COR-L47 (cell line): ENCODE measurements at regions not wholly inside any gene's neighbourhood (a gene's known extent, or its start where the extent isn't known, plus 50 kb on each side); places are given as distances from the start of the nearest gene placed in this dataset.
A peak's percentile ranks its signal among the peaks of the same experiment; 100 is the strongest.

ENCODE experiments used
- DNase-seq: peaks from one replicate; lab custom pipeline; 2025; lab: John Stamatoyannopoulos, UW

DNA sequence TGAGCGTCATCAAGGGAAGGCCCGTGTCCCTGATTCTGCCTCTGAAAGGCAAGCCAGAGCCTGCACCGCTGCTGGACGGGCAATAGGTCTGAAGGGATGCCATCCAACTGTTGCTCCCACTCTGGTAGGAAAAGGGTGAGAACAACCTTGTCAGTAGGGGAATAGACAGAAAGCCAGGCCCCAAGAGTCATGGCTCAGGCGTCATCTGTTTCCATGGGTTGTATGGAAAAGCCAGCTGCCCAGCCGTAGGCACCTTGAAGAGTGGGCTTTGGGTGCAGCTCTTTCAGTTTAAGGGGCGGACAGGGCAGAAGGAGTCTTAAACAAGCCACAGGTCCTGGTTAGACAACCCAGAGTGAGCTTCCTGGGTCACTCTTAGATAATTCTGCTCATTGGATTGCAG lies 66.5 kb downstream of the RNF6 start:
- DNase-seq = no peak

DNA sequence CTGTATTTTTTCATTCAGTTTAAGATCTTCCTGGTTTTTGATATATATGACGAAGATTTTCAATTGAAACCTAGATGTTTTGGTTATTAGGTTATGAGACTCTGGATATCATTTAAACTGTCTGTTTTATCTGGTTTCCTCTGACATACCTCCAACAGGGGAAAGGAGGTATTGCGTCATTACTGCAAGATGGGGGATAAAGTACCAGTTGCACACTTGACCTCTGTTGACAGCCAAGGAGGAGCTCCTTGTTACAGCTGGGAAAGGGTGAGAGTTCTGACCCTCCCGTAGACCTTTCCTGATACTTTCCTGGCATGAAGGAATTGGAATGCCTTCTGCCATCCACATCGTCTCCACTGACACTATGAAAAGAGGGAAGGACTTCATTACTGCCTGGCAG lies 82.0 kb upstream of the SHISA2 start:
- DNase-seq = no peak

DNA sequence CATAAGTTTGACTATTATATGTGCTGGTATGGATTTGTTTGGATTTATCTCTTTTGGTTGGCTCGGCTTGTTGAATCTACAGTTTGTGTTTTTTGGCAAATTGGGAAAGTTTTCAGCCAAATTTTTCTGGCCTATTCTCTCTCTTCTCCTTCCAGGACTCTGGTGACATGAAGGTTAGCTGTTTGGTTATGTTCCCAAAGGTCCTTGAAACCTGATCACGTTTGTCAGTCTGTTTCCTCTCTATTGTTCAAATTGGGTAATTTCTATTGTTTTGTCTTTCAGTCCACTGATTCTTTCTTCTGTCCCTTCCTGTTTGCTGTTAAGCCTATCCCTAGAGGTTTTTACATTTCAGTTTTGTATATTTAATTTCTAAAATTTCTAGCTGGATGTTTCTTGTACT lies 81.5 kb upstream of the SHISA2 start:
- no peak for DNase-seq

DNA sequence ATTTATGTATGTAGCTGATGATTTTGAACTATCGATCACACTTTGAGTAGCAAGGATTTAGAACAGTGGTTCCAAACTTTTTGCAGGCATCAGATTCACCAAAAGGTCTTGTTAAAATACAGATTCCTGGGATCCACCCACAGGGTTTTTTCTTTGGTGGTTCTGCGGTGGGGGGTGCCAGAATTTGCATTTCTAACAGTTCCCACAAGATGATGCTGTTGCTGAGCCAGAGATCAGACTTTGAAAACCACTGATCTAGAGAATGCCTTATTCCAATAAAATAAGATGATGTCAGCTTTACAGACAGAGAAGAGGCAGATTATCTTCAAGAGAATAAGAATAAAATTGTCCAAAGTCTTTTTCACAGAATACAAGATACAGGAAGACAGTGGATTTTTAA lies 80.9 kb upstream of the SHISA2 start:
- peak; percentile 3 for DNase-seq

DNA sequence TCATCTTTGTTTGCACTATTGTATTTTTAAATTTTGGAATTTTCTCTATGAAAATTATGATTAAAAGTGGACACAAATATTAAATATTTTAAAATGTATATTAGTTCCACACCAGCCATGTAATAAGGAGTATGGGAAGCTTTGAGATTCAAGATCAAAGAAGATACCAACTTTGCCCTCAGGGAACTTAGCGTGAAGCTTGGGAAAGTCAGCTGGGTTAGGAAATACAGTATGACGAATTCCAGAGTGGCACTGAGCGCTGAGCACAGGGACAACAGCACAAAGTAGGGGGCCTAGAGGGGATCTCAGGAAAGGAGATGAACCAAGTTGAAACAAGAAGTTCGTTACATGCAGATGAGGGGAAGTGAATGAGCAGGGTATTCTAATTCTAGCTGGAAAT lies 76.9 kb upstream of the SHISA2 start:
- DNase-seq = no peak

DNA sequence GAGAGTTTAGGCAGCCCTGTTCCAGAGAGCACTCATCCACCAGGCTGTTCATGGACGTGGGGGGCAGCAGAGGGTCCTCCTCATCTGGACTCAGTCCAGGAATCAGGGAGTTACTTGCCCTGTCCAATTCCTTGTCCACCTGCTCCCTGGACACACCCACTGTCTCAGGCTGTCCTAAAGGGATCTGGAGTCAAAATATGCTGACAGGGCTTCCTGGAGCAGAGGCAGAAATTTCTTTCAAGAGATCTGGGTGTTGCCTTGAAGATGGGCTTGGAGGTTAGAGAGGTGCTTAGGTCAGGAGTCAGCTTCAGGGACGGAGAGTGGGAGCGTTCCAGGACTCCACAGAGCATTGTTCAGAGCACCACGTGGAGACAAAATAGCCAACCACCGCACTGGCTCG lies 65.8 kb upstream of the SHISA2 start:
- no peak for DNase-seq

DNA sequence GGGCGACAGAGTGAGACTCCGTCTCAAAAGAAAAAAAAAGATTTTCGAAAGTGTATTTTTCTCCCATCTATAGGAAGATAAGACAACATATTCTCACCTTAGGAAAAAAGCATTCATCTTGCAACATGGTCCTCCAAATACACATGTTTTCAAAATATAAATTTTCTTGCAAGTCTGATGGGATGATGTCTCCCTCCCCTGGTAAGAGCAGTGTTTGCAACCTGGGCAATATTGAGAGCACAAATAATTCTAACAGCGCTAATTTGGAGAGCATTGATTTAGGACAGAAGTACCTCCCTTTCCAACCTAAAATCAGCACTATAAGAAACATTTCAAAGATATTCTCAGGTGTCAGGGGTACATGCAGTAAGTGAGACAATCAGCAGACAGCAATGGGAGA lies 61.0 kb upstream of the SHISA2 start:
- no peak for DNase-seq

DNA sequence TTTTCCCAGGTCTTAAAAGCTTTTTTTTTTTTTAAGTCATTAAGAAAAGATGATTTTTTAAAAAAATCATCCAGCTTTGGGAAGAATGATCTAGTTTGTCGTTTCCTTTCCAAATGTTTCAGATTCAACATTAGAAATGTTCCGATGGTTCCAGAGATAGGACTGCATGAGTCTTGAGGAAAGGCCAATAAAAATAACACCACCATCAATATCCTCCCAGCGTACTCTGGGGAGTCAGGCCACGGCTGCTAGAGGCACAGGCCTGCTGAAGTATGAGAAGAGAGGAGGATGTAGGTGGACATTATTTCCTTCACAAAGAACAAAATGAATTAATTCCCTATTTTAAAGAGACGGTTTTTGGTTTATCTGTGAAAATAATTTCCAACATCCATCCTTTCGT lies 60.0 kb upstream of the SHISA2 start:
- DNase-seq = no peak
